Natural killer cell (primary cell): ENCODE measurements at regions not wholly inside any gene's neighbourhood (a gene's known extent, or its start where the extent isn't known, plus 50 kb on each side); places are given as distances from the start of the nearest gene placed in this dataset.

ENCODE experiments used
- ATAC-seq, 3 donors: fragments of 150-1000 bp in 2 of 3; fragments of 200-7000 bp in 1 of 3; cut with Tn5 transposase; 1 replicate in 1 of 3; 2 replicates in 2 of 3; pipeline ENCODE4 v1.10.0; 2021; ENCODE audit warnings: mild to moderate bottlenecking in 2 of 3, moderate library complexity in 2 of 3
- DNase-seq, 2 donors: peaks; one replicate each; pipeline versions ENCODE4 v3.0.0 to v3.0.0-alpha.2; 2013 to 2021; ENCODE audit warnings: mixed read lengths in 1 of 2
- H3K27ac ChIP-seq: one replicate; pipeline ENCODE4 v1.5.1; 2013; ENCODE audit warnings: mild to moderate bottlenecking, low read length
- H3K27me3 ChIP-seq: one replicate; pipeline ENCODE4 v1.6.1; 2013; ENCODE audit warnings: low read length; ENCODE audit not compliant: control insufficient read depth, insufficient read depth
- H3K36me3 ChIP-seq: one replicate; pipeline ENCODE4 v1.6.1; 2013; ENCODE audit warnings: low read length; ENCODE audit not compliant: control insufficient read depth, insufficient read depth
- H3K4me1 ChIP-seq: one replicate; pipeline ENCODE4 v1.6.1; 2013; ENCODE audit warnings: low read length; ENCODE audit not compliant: control insufficient read depth, insufficient read depth
- H3K4me3 ChIP-seq: one replicate; pipeline ENCODE4 v1.5.1; 2013; ENCODE audit warnings: low read length
- H3K9me3 ChIP-seq: one replicate; pipeline ENCODE4 v1.6.1; 2013; ENCODE audit warnings: low read length; ENCODE audit not compliant: control insufficient read depth, insufficient read depth
- H3K27ac Mint-ChIP-seq, 2 donors: one replicate each; pipeline ENCODE4 v1.8.0; 2022; ENCODE audit warnings: mild to moderate bottlenecking in 2 of 2, mixed read lengths in 2 of 2, moderate library complexity in 1 of 2
- H3K27me3 Mint-ChIP-seq, 2 donors: one replicate each; pipeline ENCODE4 v1.8.0; 2022; ENCODE audit warnings: low read depth in 2 of 2, mixed read lengths in 2 of 2
- H3K36me3 Mint-ChIP-seq: one replicate; pipeline ENCODE4 v1.8.0; 2022; ENCODE audit warnings: mixed read lengths
- H3K4me1 Mint-ChIP-seq, 2 donors: one replicate each; pipeline ENCODE4 v1.8.0; 2022; ENCODE audit warnings: mixed read lengths in 2 of 2
- H3K4me3 Mint-ChIP-seq: one replicate; pipeline ENCODE4 v1.8.0; 2022; ENCODE audit warnings: mild to moderate bottlenecking, moderate library complexity, mixed read lengths
- H3K9me3 Mint-ChIP-seq, 2 donors: one replicate each; pipeline ENCODE4 v1.8.0; 2022; ENCODE audit warnings: mixed read lengths in 2 of 2
- WGBS: methylation state at CpG from one replicate; pipeline ENCODE4 v1.1.7; 2013; ENCODE audit warnings: missing lambda C conversion rate; ENCODE audit not compliant: insufficient coverage; 5-methylcytosine and 5-hydroxymethylcytosine counted together
- intact Hi-C: fragments of 100-400 bp; cut with micrococcal nuclease; formaldehyde crosslinking; loops from one replicate; pipeline ENCODE4 v1.14.2; 2022
- TF ChIP-seq, protein P1 (sequence below): fragments of 200-600 bp; IDR thresholded peaks from one replicate; pipeline ENCODE4 v1.8.0; 2022; ENCODE audit warnings: antibody characterized with exemption

DNA sequence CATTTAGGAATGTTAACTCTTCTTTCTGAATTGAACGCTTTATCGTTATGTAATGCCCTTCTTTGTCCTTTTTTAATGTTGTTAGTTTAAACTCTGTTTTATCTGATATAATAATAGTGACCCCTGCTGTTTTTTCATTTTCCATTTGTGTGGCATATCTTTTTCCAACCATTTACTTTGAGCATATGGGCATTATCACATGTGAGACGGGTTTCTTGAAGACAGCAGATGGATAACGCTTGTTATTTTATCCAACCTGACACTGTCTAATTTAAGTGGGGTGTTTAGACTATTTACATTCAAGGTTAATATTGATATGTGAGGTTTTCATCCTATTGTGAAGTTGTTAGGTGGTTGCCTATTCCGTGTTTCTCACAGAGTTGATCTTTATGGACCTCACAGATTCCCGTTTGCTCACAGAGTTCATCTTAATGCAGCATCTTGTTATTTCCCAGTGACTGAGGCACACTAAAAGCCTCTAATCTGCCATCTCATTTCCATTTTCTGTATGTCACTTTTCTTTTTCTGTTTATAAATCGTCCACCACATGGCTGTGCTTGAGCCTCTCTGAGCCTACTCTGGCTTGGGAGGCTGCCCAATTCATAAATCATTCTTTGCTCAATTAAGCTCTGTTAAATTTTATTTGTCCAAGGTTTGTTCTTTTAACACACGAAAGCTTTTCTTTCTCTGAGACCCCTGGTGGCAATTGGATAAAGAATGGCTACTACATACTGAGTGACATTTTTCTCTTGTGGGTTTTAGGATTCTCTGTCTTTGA is 286.2 kb downstream of the HTR7 start:
- ATAC-seq, result no peak
- 86% methylated on average over 7 of the region's 8 CpGs for WGBS
- Mint-ChIP-seq H3K27ac (no peak overlapping the region), H3K9me3 (peaks cover 6 to 11% of the 10 kb centered on the region in 2 donors), H3K27me3 (no peaks in the 10 kb centered on the region), H3K4me3 (no peak overlapping the region), H3K36me3 (no peaks in the 10 kb centered on the region), H3K4me1 (no peaks in the 10 kb centered on the region)
- H3K27ac ChIP-seq, result no peak overlapping the region
- no peaks in the 10 kb centered on the region for H3K27me3 ChIP-seq
- no peak for DNase-seq
- no peaks in the 10 kb centered on the region for H3K9me3 ChIP-seq
- TF ChIP-seq, protein P1, sequence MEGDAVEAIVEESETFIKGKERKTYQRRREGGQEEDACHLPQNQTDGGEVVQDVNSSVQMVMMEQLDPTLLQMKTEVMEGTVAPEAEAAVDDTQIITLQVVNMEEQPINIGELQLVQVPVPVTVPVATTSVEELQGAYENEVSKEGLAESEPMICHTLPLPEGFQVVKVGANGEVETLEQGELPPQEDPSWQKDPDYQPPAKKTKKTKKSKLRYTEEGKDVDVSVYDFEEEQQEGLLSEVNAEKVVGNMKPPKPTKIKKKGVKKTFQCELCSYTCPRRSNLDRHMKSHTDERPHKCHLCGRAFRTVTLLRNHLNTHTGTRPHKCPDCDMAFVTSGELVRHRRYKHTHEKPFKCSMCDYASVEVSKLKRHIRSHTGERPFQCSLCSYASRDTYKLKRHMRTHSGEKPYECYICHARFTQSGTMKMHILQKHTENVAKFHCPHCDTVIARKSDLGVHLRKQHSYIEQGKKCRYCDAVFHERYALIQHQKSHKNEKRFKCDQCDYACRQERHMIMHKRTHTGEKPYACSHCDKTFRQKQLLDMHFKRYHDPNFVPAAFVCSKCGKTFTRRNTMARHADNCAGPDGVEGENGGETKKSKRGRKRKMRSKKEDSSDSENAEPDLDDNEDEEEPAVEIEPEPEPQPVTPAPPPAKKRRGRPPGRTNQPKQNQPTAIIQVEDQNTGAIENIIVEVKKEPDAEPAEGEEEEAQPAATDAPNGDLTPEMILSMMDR, result no peak
- intact Hi-C loops, result no loop called here
- H3K36me3 ChIP-seq, result no peaks in the 10 kb centered on the region
- H3K4me1 ChIP-seq, result no peaks in the 10 kb centered on the region
- H3K4me3 ChIP-seq, result no peak overlapping the region

DNA sequence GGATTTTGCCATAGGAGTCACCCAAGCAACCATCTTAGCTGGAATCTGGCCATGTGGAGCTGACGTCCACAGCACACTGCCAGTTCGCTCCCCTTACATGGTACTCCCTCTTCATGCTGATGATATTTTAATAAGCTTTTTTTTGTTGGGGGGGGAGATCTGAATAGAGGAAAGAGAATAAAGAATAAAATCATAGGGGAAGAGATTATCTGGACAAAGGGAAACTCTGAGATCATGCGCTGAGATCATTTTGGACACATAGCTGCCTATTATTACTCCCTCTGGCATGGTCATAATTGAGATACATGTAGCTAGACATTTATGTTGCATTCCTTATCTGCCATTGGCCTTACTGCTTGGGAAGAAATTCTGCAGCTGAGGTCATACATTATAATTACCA is 282.7 kb downstream of the HTR7 start:
- Mint-ChIP-seq H3K4me1 (no peaks in the 10 kb centered on the region), H3K9me3 (peaks cover 4 to 12% of the 10 kb centered on the region in 2 donors), H3K27me3 (no peaks in the 10 kb centered on the region), H3K36me3 (no peaks in the 10 kb centered on the region), H3K27ac (no peak overlapping the region), H3K4me3 (no peak overlapping the region)
- Histone ChIP-seq H3K9me3 (no peaks in the 10 kb centered on the region), H3K4me3 (no peak overlapping the region), H3K36me3 (no peaks in the 10 kb centered on the region), H3K27me3 (no peaks in the 10 kb centered on the region), H3K4me1 (no peaks in the 10 kb centered on the region), H3K27ac (no peak overlapping the region)
- TF ChIP-seq, protein P1, result no peak
- intact Hi-C loops, result no loop called here
- no peak for ATAC-seq
- no peak for DNase-seq
- WGBS, result 83% methylated on average over 2 of the region's 3 CpGs

DNA sequence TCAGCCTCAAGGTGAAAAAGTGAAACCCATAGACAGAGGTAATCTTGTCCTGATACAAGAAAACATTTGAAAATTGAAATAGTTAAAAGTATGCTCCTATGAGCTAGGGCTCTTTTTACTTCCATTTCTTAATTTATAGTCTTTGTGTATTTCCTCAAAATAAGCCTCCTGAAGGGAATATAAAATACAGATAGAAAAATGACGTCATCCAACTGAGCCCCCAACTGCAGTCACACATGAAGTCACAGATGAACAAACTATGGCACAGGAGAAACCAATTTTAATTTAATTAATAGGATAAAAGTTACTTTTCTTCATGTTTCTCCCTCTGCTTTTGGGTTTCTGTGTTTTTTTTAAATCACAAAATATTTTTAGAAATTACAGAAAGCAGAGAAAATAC is 280.3 kb downstream of the HTR7 start:
- Histone ChIP-seq H3K4me3 (no peak overlapping the region), H3K36me3 (no peaks in the 10 kb centered on the region), H3K27ac (no peak overlapping the region), H3K9me3 (no peaks in the 10 kb centered on the region), H3K27me3 (no peaks in the 10 kb centered on the region), H3K4me1 (no peaks in the 10 kb centered on the region)
- ATAC-seq (no peak), DNase-seq (no peak)
- H3K4me1 Mint-ChIP-seq, result no peaks in the 10 kb centered on the region
- H3K9me3 Mint-ChIP-seq, result peaks cover 2 to 7% of the 10 kb centered on the region in 2 donors
- H3K27ac Mint-ChIP-seq, result no peak overlapping the region
- WGBS, result no CpG with 5 or more reads among the region's 1 CpG
- no peaks in the 10 kb centered on the region for H3K36me3 Mint-ChIP-seq
- H3K27me3 Mint-ChIP-seq, result no peaks in the 10 kb centered on the region
- TF ChIP-seq, protein P1, result no peak
- H3K4me3 Mint-ChIP-seq, result no peak overlapping the region
- intact Hi-C loops, result no loop called here
